A204.1 (cell line): ENCODE measurements at regions not wholly inside any gene's neighbourhood (a gene's known extent, or its start where the extent isn't known, plus 50 kb on each side); places are given as distances from the start of the nearest gene placed in this dataset.
"Not testable (repeated sequence)": the region's sequence is repeated elsewhere in the genome, so short reads cannot be mapped to it uniquely, and the experiment has no call there.

ENCODE experiments used
- FAIRE-seq: peaks from 2 replicates; lab custom pipeline; 2012; peaks lifted over from hg19 to GRCh38; lab: Jason Lieb, UNC

GRCh38 chr5:12658871-12659446 is 754.7 kb upstream of the CTNND2 start:
- FAIRE-seq = no peak

GRCh38 chr5:12657914-12658474 is 753.7 kb upstream of the CTNND2 start:
- FAIRE-seq = not testable (repeated sequence)

- FAIRE-seq = no peak
Measured at GRCh38 chr5:12655675-12656074, 751.4 kb upstream of the CTNND2 start.

GRCh38 chr5:12652201-12652600 is 748.0 kb upstream of the CTNND2 start:
- no peak for FAIRE-seq

- FAIRE-seq = no peak
Measured at GRCh38 chr5:12648558-12648957, 744.3 kb upstream of the CTNND2 start.

- FAIRE-seq = no peak
Measured at GRCh38 chr5:12647613-12648012, 743.4 kb upstream of the CTNND2 start.

GRCh38 chr5:12645582-12645981 is 741.3 kb upstream of the CTNND2 start:
- FAIRE-seq = no peak

GRCh38 chr5:12636209-12636608 is 732.0 kb upstream of the CTNND2 start:
- no peak for FAIRE-seq

- FAIRE-seq = no peak
Measured at GRCh38 chr5:12626556-12626955, 722.3 kb upstream of the CTNND2 start.

- no peak for FAIRE-seq
Measured at GRCh38 chr5:12625667-12626263, 721.5 kb upstream of the CTNND2 start.

- no peak for FAIRE-seq
Measured at GRCh38 chr5:12624776-12625560, 720.7 kb upstream of the CTNND2 start.

GRCh38 chr5:12623408-12623807 is 719.2 kb upstream of the CTNND2 start:
- FAIRE-seq = no peak

GRCh38 chr5:12616093-12616492 is 711.8 kb upstream of the CTNND2 start:
- no peak for FAIRE-seq

- FAIRE-seq = no peak
Measured at GRCh38 chr5:12615141-12615820, 711.0 kb upstream of the CTNND2 start.

GRCh38 chr5:12614608-12615007 is 710.4 kb upstream of the CTNND2 start:
- FAIRE-seq = no peak

- FAIRE-seq = no peak
Measured at GRCh38 chr5:12611132-12611531, 706.9 kb upstream of the CTNND2 start.

- FAIRE-seq = not testable (repeated sequence)
Measured at GRCh38 chr5:12607817-12608216, 703.6 kb upstream of the CTNND2 start.

- FAIRE-seq = no peak
Measured at GRCh38 chr5:12592228-12592627, 688.0 kb upstream of the CTNND2 start.

GRCh38 chr5:12586406-12586805 is 682.2 kb upstream of the CTNND2 start:
- no peak for FAIRE-seq

GRCh38 chr5:12578803-12579202 is 674.6 kb upstream of the CTNND2 start:
- FAIRE-seq = not testable (repeated sequence)

GRCh38 chr5:12576953-12577352 is 672.7 kb upstream of the CTNND2 start:
- FAIRE-seq = not testable (repeated sequence)

- not testable (repeated sequence) for FAIRE-seq
Measured at GRCh38 chr5:12574298-12575093, 670.2 kb upstream of the CTNND2 start.
